Prostate gland (tissue), 2 donors: ENCODE measurements at regions not wholly inside any gene's neighbourhood (a gene's known extent, or its start where the extent isn't known, plus 50 kb on each side); places are given as distances from the start of the nearest gene placed in this dataset.
"Not testable (repeated sequence)": the region's sequence is repeated elsewhere in the genome, so short reads cannot be mapped to it uniquely, and the experiment has no call there.

ENCODE experiments used
- CTCF ChIP-seq, 4 experiments: fragments of 200-600 bp in 2 of 4; fragments of 450-650 bp in 2 of 4; sonication (generic) in 2 of 4; IDR thresholded peaks; 1 replicate in 3 of 4; 2 replicates in 1 of 4; pipeline ENCODE4 v1.5.1; 2016 to 2019; ENCODE audit warnings: antibody characterized with exemption in 4 of 4, mild to moderate bottlenecking in 2 of 4, moderate library complexity in 2 of 4
- POLR2A ChIP-seq: fragments of 450-650 bp; IDR thresholded peaks from one replicate; pipeline ENCODE4 v1.6.1; 2016; ENCODE audit warnings: antibody characterized with exemption, mild to moderate bottlenecking
- POLR2AphosphoS5 ChIP-seq: sonication (generic); formaldehyde crosslinking; IDR thresholded peaks from one replicate; pipeline ENCODE4 v1.6.1; 2017; ENCODE audit warnings: antibody characterized with exemption

GRCh38 chr2:90288396-90288795 is 1596.9 kb downstream of the RPIA start:
- not testable (repeated sequence) for TF ChIP-seq CTCF (IDR thresholded peaks at IDR 0.05); POLR2A; POLR2AphosphoS5
